B cell (primary cell): ENCODE measurements at regions not wholly inside any gene's neighbourhood (a gene's known extent, or its start where the extent isn't known, plus 50 kb on each side); places are given as distances from the start of the nearest gene placed in this dataset.
"Not testable (repeated sequence)": the region's sequence is repeated elsewhere in the genome, so short reads cannot be mapped to it uniquely, and the experiment has no call there.

Experiments used
- ATAC-seq: fragments of 200-7000 bp; cut with Tn5 transposase; one replicate; pipeline ENCODE4 v1.10.0; 2021; ENCODE audit warnings: low read depth, mild to moderate bottlenecking, moderate number of reproducible peaks, moderate library complexity
- CTCF ChIA-PET: fragments of 350-600 bp; sonication (Branson Sonifier 250); formaldehyde crosslinking; loops from one replicate; lab custom pipeline; 2021; ENCODE audit warnings: antibody characterized with exemption, inconsistent platforms; lab: Charles Lee
- POLR2A ChIA-PET: fragments of 350-600 bp; sonication (Branson Sonifier 250); formaldehyde crosslinking; loops from one replicate; lab custom pipeline; 2021; ENCODE audit warnings: antibody characterized with exemption; lab: Charles Lee
- DNase-seq: peaks from one replicate; pipeline ENCODE4 v3.0.0; 2013
- H2AFZ ChIP-seq: 2 replicates; pipeline ENCODE4 v1.6.1; 2012; ENCODE audit warnings: mild to moderate bottlenecking, low read depth, low read length; ENCODE audit not compliant: insufficient read depth, poor library complexity, severe bottlenecking
- H3K27ac ChIP-seq, 2 donors: 1 replicate in 1 of 2; 2 replicates in 1 of 2; pipeline ENCODE4 v1.5.1; 2012 to 2013; ENCODE audit warnings: low read length in 2 of 2, mild to moderate bottlenecking in 2 of 2, moderate library complexity in 1 of 2
- H3K27me3 ChIP-seq, 4 experiments: fragments of 200-600 bp in 1 of 4; sonication (generic) in 1 of 4; replicated peaks in 1 of 4; 1 replicate in 2 of 4; 2 replicates in 2 of 4; pipeline versions ENCODE4 v1.6.1 to v1.7.0; 2013 to 2016; ENCODE audit warnings: low read length in 3 of 4, mild to moderate bottlenecking in 2 of 4, mixed read lengths in 1 of 4, moderate library complexity in 1 of 4; ENCODE audit not compliant: insufficient read depth in 4 of 4, control insufficient read depth in 3 of 4; ENCODE audit errors: control extremely low read depth in 1 of 4
- H3K36me3 ChIP-seq, 2 experiments: replicated peaks in 1 of 2; 1 replicate in 1 of 2; 2 replicates in 1 of 2; pipeline versions ENCODE4 v1.6.1 to v1.7.1; 2013; ENCODE audit warnings: low read length in 1 of 2; ENCODE audit not compliant: insufficient read depth in 2 of 2, control insufficient read depth in 1 of 2; ENCODE audit errors: control extremely low read depth in 1 of 2, extremely low read depth in 1 of 2
- H3K4me1 ChIP-seq, 2 donors: fragments of 200-600 bp in 1 of 2; sonication (generic) in 1 of 2; 1 replicate in 1 of 2; 2 replicates in 1 of 2; pipeline versions ENCODE4 v1.5.1 to v1.6.1; 2013 to 2017; ENCODE audit warnings: low read length in 2 of 2; ENCODE audit not compliant: control insufficient read depth in 2 of 2, insufficient read depth in 2 of 2
- H3K4me2 ChIP-seq: replicated peaks from 2 replicates; pipeline ENCODE3; 2012; ENCODE audit warnings: mild to moderate bottlenecking, low read depth, low read length; ENCODE audit not compliant: poor library complexity, severe bottlenecking
- H3K4me3 ChIP-seq, 5 experiments: fragments of 200-600 bp in 1 of 5; sonication (generic) in 1 of 5; 1 replicate in 3 of 5; 2 replicates in 2 of 5; pipeline versions ENCODE4 v1.5.1 to v1.7.0; 2011 to 2016; ENCODE audit warnings: low read length in 4 of 5, mild to moderate bottlenecking in 4 of 5, low read depth in 2 of 5, control low read depth in 1 of 5, moderate library complexity in 1 of 5; ENCODE audit not compliant: insufficient read depth in 1 of 5; ENCODE audit errors: control extremely low read depth in 1 of 5, extremely low read depth in 1 of 5
- H3K79me2 ChIP-seq: fragments of 200-600 bp; sonication (generic); one replicate; pipeline ENCODE4 v1.6.0; 2016; ENCODE audit warnings: low read length; ENCODE audit not compliant: control insufficient read depth, insufficient read depth
- H3K9ac ChIP-seq: fragments of 200-600 bp; sonication (generic); 2 replicates; pipeline ENCODE4 v1.6.1; 2017; ENCODE audit warnings: mild to moderate bottlenecking, low read length, moderate library complexity
- H3K9me3 ChIP-seq, 3 donors: one replicate each; pipeline versions ENCODE4 v1.6.1 to v1.7.1; 2013; ENCODE audit warnings: low read length in 2 of 3; ENCODE audit not compliant: control insufficient read depth in 2 of 3, insufficient read depth in 1 of 3; ENCODE audit errors: control extremely low read depth in 1 of 3
- H4K20me1 ChIP-seq: 2 replicates; pipeline ENCODE4 v1.6.0; 2012; ENCODE audit warnings: mild to moderate bottlenecking, low read length; ENCODE audit not compliant: insufficient read depth, control insufficient read depth, poor library complexity, severe bottlenecking
- H3K27ac Mint-ChIP-seq: one replicate; pipeline ENCODE4 v1.8.0; 2021; ENCODE audit warnings: mixed read lengths
- H3K27me3 Mint-ChIP-seq: one replicate; pipeline ENCODE4 v1.8.0; 2021; ENCODE audit warnings: mixed read lengths
- H3K4me1 Mint-ChIP-seq: one replicate; pipeline ENCODE4 v1.8.0; 2021; ENCODE audit warnings: mixed read lengths
- H3K4me3 Mint-ChIP-seq: one replicate; pipeline ENCODE4 v1.8.0; 2021; ENCODE audit warnings: mixed read lengths
- H3K9me3 Mint-ChIP-seq: one replicate; pipeline ENCODE4 v1.8.0; 2022; ENCODE audit warnings: mixed read lengths; ENCODE audit not compliant: insufficient read depth
- EZH2 ChIP-seq: IDR thresholded peaks from 2 replicates; pipeline ENCODE4 v1.6.1; 2012; ENCODE audit warnings: borderline replicate concordance, low read depth, mild to moderate bottlenecking, moderate library complexity, low read length; ENCODE audit not compliant: insufficient read depth, poor library complexity, severe bottlenecking
- WGBS: methylation state at CpG from one replicate; pipeline ENCODE4 v1.1.5; 2013; ENCODE audit warnings: missing lambda C conversion rate; ENCODE audit not compliant: insufficient coverage; 5-methylcytosine and 5-hydroxymethylcytosine counted together
- intact Hi-C: fragments of 100-400 bp; cut with micrococcal nuclease; formaldehyde crosslinking; loops from one replicate; pipeline ENCODE4 v1.10.0; 2022
- TF ChIP-seq, protein P1 (sequence below): fragments of 200-600 bp; IDR thresholded peaks from one replicate; pipeline ENCODE4 v1.8.0; 2022; ENCODE audit warnings: antibody characterized with exemption, mild to moderate bottlenecking

- intact Hi-C loops = no loop called here
- ATAC-seq = no peak
- Histone ChIP-seq H3K4me3 (no peak overlapping the region), H3K9ac (no peak overlapping the region), H3K9me3 (peaks cover 0 to 25% (median 0%) of the 10 kb centered on the region in 3 donors), H3K27ac (no peak overlapping the region), H3K4me1 (no peaks in the 10 kb centered on the region), H3K4me2 (no peak overlapping the region), H4K20me1 (no peaks in the 10 kb centered on the region), H3K36me3 (no peaks in the 10 kb centered on the region), H3K27me3 (no peaks in the 10 kb centered on the region), H2AFZ (no peak overlapping the region), H3K79me2 (no peaks in the 10 kb centered on the region)
- no peak overlapping the region for H3K4me3 Mint-ChIP-seq
- 68% methylated on average over 25 of the region's 26 CpGs for WGBS
- no peaks in the 10 kb centered on the region for H3K27me3 Mint-ChIP-seq
- no peak overlapping the region for H3K27ac Mint-ChIP-seq
- no peak for DNase-seq
- ChIA-PET CTCF (no interaction called here), POLR2A (no interaction called here)
- no peaks in the 10 kb centered on the region for H3K4me1 Mint-ChIP-seq
- TF ChIP-seq EZH2 = no peak
- TF ChIP-seq, protein P1, sequence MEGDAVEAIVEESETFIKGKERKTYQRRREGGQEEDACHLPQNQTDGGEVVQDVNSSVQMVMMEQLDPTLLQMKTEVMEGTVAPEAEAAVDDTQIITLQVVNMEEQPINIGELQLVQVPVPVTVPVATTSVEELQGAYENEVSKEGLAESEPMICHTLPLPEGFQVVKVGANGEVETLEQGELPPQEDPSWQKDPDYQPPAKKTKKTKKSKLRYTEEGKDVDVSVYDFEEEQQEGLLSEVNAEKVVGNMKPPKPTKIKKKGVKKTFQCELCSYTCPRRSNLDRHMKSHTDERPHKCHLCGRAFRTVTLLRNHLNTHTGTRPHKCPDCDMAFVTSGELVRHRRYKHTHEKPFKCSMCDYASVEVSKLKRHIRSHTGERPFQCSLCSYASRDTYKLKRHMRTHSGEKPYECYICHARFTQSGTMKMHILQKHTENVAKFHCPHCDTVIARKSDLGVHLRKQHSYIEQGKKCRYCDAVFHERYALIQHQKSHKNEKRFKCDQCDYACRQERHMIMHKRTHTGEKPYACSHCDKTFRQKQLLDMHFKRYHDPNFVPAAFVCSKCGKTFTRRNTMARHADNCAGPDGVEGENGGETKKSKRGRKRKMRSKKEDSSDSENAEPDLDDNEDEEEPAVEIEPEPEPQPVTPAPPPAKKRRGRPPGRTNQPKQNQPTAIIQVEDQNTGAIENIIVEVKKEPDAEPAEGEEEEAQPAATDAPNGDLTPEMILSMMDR = no peak
- H3K9me3 Mint-ChIP-seq = peaks cover 8% of the 10 kb centered on the region
These were observed 618.7 kb downstream of the KCNJ18 start for GRCh38 chr17:22310717-22311686.

GRCh38 chr17:22321001-22321400, 628.7 kb downstream of the KCNJ18 start:
- H3K79me2 ChIP-seq, DNase-seq, ATAC-seq, H3K27ac Mint-ChIP-seq, H3K4me1 ChIP-seq, H3K9me3 Mint-ChIP-seq, H3K4me3 ChIP-seq, H3K9ac ChIP-seq, H3K4me1 Mint-ChIP-seq, H3K4me3 Mint-ChIP-seq, CTCF ChIA-PET, intact Hi-C loops, H2AFZ ChIP-seq, H3K27ac ChIP-seq, H3K36me3 ChIP-seq, H3K27me3 ChIP-seq, H3K4me2 ChIP-seq, H3K27me3 Mint-ChIP-seq, POLR2A ChIA-PET, H4K20me1 ChIP-seq: not testable (repeated sequence)
- no CpG with 5 or more reads among the region's 4 CpGs for WGBS
- peaks cover 0 to 30% (median 0%) of the 10 kb centered on the region in 3 donors for H3K9me3 ChIP-seq

GRCh38 chr17:22322893-22323550, 630.7 kb downstream of the KCNJ18 start:
- H3K4me1 ChIP-seq, CTCF ChIA-PET, H3K36me3 ChIP-seq, intact Hi-C loops, H3K9me3 Mint-ChIP-seq, H4K20me1 ChIP-seq, H3K79me2 ChIP-seq, H3K4me3 Mint-ChIP-seq, H3K4me1 Mint-ChIP-seq, H3K4me3 ChIP-seq, H3K27me3 Mint-ChIP-seq, H3K27ac Mint-ChIP-seq, POLR2A ChIA-PET, H3K4me2 ChIP-seq, H3K27ac ChIP-seq, H3K27me3 ChIP-seq, DNase-seq, ATAC-seq, H2AFZ ChIP-seq, H3K9ac ChIP-seq: not testable (repeated sequence)
- 79% methylated on average over 11 of the region's 11 CpGs for WGBS
- H3K9me3 ChIP-seq = peaks cover 0 to 27% (median 0%) of the 10 kb centered on the region in 3 donors
